Suppressor macrophage (primary cell): ENCODE measurements at regions not wholly inside any gene's neighbourhood (a gene's known extent, or its start where the extent isn't known, plus 50 kb on each side); places are given as distances from the start of the nearest gene placed in this dataset.
"Not testable (repeated sequence)": the region's sequence is repeated elsewhere in the genome, so short reads cannot be mapped to it uniquely, and the experiment has no call there.

Experiments
- DNase-seq, 4 experiments: peaks; one replicate each; pipeline ENCODE4 v3.0.0-alpha.2; 2020 to 2022

GRCh38 chr13:70223911-70224310 lies 115.7 kb upstream of the KLHL1 start:
- DNase-seq, result no peak

DNA sequence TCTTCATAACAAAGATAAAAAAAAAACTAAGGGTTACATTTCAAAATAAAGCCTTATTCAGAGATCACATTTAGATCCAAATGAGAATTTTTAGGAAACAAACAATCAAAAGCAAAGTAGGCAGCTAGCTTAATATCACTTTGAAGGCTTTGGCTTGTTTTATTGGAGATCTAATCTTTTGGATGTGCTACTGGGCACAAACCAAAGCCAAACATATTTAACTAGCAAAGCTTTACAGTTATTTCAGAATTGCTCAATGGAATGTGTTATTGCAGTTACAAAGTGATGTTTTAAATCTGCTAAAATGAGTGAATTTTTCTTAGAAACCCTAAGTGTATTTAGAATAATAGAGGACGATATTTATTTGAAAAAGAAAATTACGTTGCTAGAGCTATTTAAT lies 114.7 kb upstream of the KLHL1 start:
- DNase-seq, result no peak

- no peak for DNase-seq
Observed at GRCh38 chr13:70218618-70219017, 110.4 kb upstream of the KLHL1 start.

DNA sequence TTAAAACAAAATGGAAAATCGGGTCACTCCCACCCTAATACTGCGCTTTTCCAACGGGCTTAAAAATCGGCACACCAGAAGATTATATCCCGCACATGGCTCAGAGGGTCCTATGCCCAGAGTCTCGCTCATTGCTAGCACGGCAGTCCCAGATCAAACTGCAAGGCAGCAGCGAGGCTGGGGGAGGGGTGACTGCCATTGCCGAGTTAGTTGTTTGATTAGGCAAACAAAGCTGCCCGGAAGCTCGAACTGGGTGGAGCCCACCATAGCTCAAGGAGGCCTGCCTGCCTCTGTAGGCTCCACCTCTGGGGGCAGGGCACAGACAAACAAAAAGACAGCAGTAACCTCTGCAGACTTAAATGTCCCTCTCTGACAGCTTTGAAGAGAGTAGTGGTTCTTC lies 100.7 kb upstream of the KLHL1 start:
- not testable (repeated sequence) for DNase-seq

- no peak for DNase-seq
Observed at GRCh38 chr13:70206671-70207070, 98.4 kb upstream of the KLHL1 start.

DNA sequence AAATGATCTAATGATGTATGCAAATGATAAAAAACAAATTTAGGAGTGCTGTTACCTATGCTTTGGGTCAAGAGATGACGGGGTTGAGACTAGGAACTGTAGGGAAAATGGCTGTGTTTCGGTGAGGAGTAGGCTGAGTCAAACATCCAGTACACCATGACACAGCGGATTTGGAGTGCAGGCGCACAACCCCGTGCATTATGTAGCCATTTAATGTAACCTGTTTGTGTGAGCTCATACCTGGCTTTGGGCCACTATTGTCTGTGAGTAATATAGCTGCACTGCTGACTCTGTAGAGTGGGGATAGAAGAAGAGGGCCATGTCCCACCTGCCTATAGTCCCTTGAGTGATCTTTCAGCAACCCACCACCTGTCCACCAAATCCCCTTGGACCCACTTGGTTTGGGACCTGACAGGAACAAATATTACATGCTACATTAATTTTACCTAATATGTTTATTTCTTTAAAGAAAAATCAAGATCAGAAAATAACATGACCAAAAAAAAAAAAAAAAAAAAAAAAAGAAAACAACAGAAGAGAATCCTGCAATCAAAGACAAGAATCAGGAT lies 95.5 kb upstream of the KLHL1 start:
- DNase-seq, result no peak

DNA sequence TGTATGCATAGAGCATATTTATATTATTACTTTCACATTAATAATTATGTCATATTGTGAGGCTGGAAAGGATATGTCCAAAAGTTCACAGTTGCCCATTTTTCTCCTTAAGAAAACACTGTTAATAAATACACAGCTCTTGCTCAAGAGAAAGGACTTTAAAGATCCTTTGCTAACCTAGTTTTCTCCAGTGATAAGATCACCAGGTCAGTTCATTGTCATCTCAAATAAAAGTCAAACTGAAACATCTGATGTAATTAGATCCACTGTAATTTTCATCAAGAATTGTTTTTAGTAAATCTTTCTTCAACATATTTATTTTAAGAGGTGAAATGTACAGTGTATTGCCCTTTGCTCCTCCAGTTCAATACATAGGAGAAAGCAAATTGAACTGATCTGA lies 82.8 kb upstream of the KLHL1 start:
- no peak for DNase-seq

- no peak for DNase-seq
Observed at GRCh38 chr13:70189981-70190380, 81.7 kb upstream of the KLHL1 start.

- no peak for DNase-seq
Observed at GRCh38 chr13:70188567-70188966, 80.3 kb upstream of the KLHL1 start.

DNA sequence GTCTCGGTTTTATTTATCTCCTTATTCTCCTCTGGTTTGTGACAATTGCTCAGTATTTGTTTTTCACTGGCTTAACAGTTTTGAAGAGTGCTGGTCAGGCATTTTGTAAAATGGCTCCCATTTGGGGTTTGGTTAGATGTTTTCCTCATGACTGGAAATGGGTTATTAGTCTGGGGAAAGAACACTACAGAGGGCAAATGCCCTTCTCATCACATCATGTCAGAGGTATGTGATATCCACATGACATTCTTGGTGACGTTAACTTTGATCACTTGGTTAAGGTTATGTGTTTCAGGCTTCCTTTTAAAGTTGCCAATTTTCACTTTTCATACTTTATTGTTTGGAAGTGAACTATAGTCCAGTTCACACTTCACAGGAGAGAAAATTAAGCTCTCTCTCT lies 74.8 kb upstream of the KLHL1 start:
- no peak for DNase-seq
